IMR-90 (cell line): ENCODE measurements at regions not wholly inside any gene's neighbourhood (a gene's known extent, or its start where the extent isn't known, plus 50 kb on each side); places are given as distances from the start of the nearest gene placed in this dataset.
"Not testable (repeated sequence)": the region's sequence is repeated elsewhere in the genome, so short reads cannot be mapped to it uniquely, and the experiment has no call there.

Experiments
- ATAC-seq: fragments of 200-7000 bp; cut with Tn5 transposase; 2 replicates; pipeline ENCODE4 v1.9.1; 2020; ENCODE audit warnings: low read depth, mild to moderate bottlenecking, moderate library complexity
- BruUV-seq: library from RNA; stranded (reverse); fragments of 400-500 nt; replicated peaks from 2 replicates; lab custom pipeline; 2021; lab: Mats Ljungman, UMichigan
- CTCF ChIA-PET: fragments of 300-600 bp; formaldehyde crosslinking; extraction: SDS; loops from one replicate; lab custom pipeline; 2021; ENCODE audit warnings: antibody characterized with exemption; lab: Yijun Ruan, JAX
- POLR2A ChIA-PET: fragments of 300-600 bp; sonication (Branson Sonifier 250); formaldehyde crosslinking; loops from one replicate; lab custom pipeline; 2022; ENCODE audit warnings: antibody characterized with exemption; ENCODE audit not compliant: unreplicated experiment; lab: Charles Lee
- DNase-seq: peaks from one replicate; pipeline ENCODE4 v3.0.0; 2013
- H2AFZ ChIP-seq: replicated peaks from 2 replicates; pipeline ENCODE3; 2013; ENCODE audit warnings: low read length, mild to moderate bottlenecking; ENCODE audit not compliant: poor library complexity
- H2AK5ac ChIP-seq: 2 replicates; pipeline ENCODE4 v1.6.1; 2013; ENCODE audit warnings: low read depth, low read length, inconsistent platforms
- H2AK9ac ChIP-seq: replicated peaks from 2 replicates; pipeline ENCODE3; 2013; ENCODE audit warnings: mild to moderate bottlenecking, low read depth, low read length, moderate library complexity; ENCODE audit not compliant: poor library complexity
- H2BK120ac ChIP-seq: 2 replicates; pipeline ENCODE4 v1.6.1; 2013; ENCODE audit warnings: low read depth, low read length, inconsistent platforms
- H2BK15ac ChIP-seq: 3 replicates; pipeline ENCODE4 v1.6.1; 2013; ENCODE audit warnings: low read depth, low read length, inconsistent platforms
- H2BK20ac ChIP-seq: 2 replicates; pipeline ENCODE4 v1.6.1; 2013; ENCODE audit warnings: low read depth, mild to moderate bottlenecking, inconsistent platforms, low read length, moderate library complexity
- H2BK5ac ChIP-seq: 2 replicates; pipeline ENCODE4 v1.6.1; 2013; ENCODE audit warnings: mild to moderate bottlenecking, low read depth, low read length, inconsistent platforms; ENCODE audit not compliant: poor library complexity, severe bottlenecking
- H3K14ac ChIP-seq: replicated peaks from 2 replicates; pipeline ENCODE4 v1.6.1; 2013; ENCODE audit warnings: low read depth, low read length, inconsistent platforms
- H3K18ac ChIP-seq: 2 replicates; pipeline ENCODE4 v1.6.1; 2013; ENCODE audit warnings: low read depth, low read length, control low read depth
- H3K23ac ChIP-seq: 2 replicates; pipeline ENCODE4 v1.6.1; 2013; ENCODE audit warnings: low read depth, low read length, inconsistent platforms
- H3K27ac ChIP-seq: 2 replicates; pipeline ENCODE4 v1.5.1; 2013; ENCODE audit warnings: mild to moderate bottlenecking, control low read depth, low read length; ENCODE audit not compliant: insufficient read depth
- H3K27me3 ChIP-seq: 2 replicates; pipeline ENCODE4 v1.6.1; 2013; ENCODE audit warnings: low read length; ENCODE audit not compliant: control insufficient read depth, insufficient read depth
- H3K36me3 ChIP-seq: 2 replicates; pipeline ENCODE4 v1.6.1; 2013; ENCODE audit warnings: low read length, mixed read lengths; ENCODE audit not compliant: control insufficient read depth, insufficient read depth
- H3K4ac ChIP-seq: 2 replicates; pipeline ENCODE4 v1.6.1; 2013; ENCODE audit warnings: low read depth, low read length, inconsistent platforms
- H3K4me1 ChIP-seq: 2 replicates; pipeline ENCODE4 v1.6.1; 2013; ENCODE audit warnings: low read length, mixed read lengths; ENCODE audit not compliant: control insufficient read depth, insufficient read depth
- H3K4me2 ChIP-seq: 2 replicates; pipeline ENCODE4 v1.6.1; 2013; ENCODE audit warnings: low read depth, mild to moderate bottlenecking, control low read depth, low read length, moderate library complexity
- H3K4me3 ChIP-seq: 2 replicates; pipeline ENCODE4 v1.5.1; 2013; ENCODE audit warnings: low read depth, mild to moderate bottlenecking, control low read depth, low read length, moderate library complexity; ENCODE audit not compliant: insufficient read depth
- H3K56ac ChIP-seq: 2 replicates; pipeline ENCODE4 v1.6.1; 2013; ENCODE audit warnings: low read length, inconsistent platforms; ENCODE audit not compliant: insufficient read depth; ENCODE audit errors: extremely low read depth
- H3K79me1 ChIP-seq, 2 experiments: 2 replicates each; pipeline ENCODE4 v1.6.1; 2013; ENCODE audit warnings: low read length in 2 of 2, inconsistent platforms in 1 of 2, low read depth in 1 of 2
- H3K9ac ChIP-seq: 2 replicates; pipeline ENCODE4 v1.6.1; 2013; ENCODE audit warnings: low read depth, low read length, control low read depth
- H3K9me1 ChIP-seq: 2 replicates; pipeline ENCODE4 v1.6.1; 2013; ENCODE audit warnings: low read length, inconsistent platforms; ENCODE audit not compliant: insufficient read depth
- H3K9me3 ChIP-seq: 2 replicates; pipeline ENCODE4 v1.6.1; 2013; ENCODE audit warnings: low read length; ENCODE audit not compliant: control insufficient read depth, insufficient read depth
- H4K20me1 ChIP-seq: 2 replicates; pipeline ENCODE4 v1.6.1; 2013; ENCODE audit warnings: low read length, inconsistent platforms; ENCODE audit not compliant: insufficient read depth
- H4K5ac ChIP-seq: 2 replicates; pipeline ENCODE4 v1.6.1; 2013; ENCODE audit warnings: mild to moderate bottlenecking, low read depth, low read length, control low read depth
- H4K8ac ChIP-seq, 2 experiments: 2 replicates each; pipeline ENCODE4 v1.6.1; 2013; ENCODE audit warnings: low read depth in 2 of 2, low read length in 2 of 2, control low read depth in 1 of 2, inconsistent platforms in 1 of 2
- H4K91ac ChIP-seq: 2 replicates; pipeline ENCODE4 v1.6.1; 2013; ENCODE audit warnings: low read depth, low read length, inconsistent platforms; ENCODE audit not compliant: insufficient read depth
- WGBS, 2 experiments: methylation state at CpG; one replicate each; pipeline versions ENCODE4 v1.1.5 to v1.1.7; 2013; ENCODE audit warnings: missing lambda C conversion rate in 2 of 2; ENCODE audit not compliant: insufficient read length in 1 of 2; ENCODE audit errors: extremely low coverage in 2 of 2; 5-methylcytosine and 5-hydroxymethylcytosine counted together
- dilution Hi-C: fragments of 300-500 bp; cut with HindIII; formaldehyde crosslinking; loops from one replicate; pipeline ENCODE4 v1.14.3; 2018; ENCODE audit warnings: low sequenced_read_pairs; ENCODE audit not compliant: unreplicated experiment
- in situ Hi-C: fragments of 300-500 bp; cut with MboI; formaldehyde crosslinking; loops from 3 replicates; pipeline ENCODE4 v1.14.3; 2019; ENCODE audit warnings: low sequenced_read_pairs, inconsistent platforms, mixed read lengths
- intact Hi-C: fragments of 100-400 bp; cut with micrococcal nuclease; formaldehyde crosslinking; loops from 2 replicates; pipeline ENCODE4 v1.10.0; 2022

- H2AK9ac ChIP-seq, H4K91ac ChIP-seq, ATAC-seq, H4K8ac ChIP-seq, H3K9ac ChIP-seq, H3K4me3 ChIP-seq, H3K4me2 ChIP-seq, H2AFZ ChIP-seq, H3K18ac ChIP-seq, BruUV-seq, DNase-seq, intact Hi-C loops, H2BK15ac ChIP-seq, H3K27me3 ChIP-seq, in situ Hi-C loops, H3K56ac ChIP-seq, H3K9me3 ChIP-seq, POLR2A ChIA-PET, H3K9me1 ChIP-seq, H2BK5ac ChIP-seq, CTCF ChIA-PET, H3K4ac ChIP-seq, H2BK120ac ChIP-seq, dilution Hi-C loops, H4K20me1 ChIP-seq, H3K27ac ChIP-seq, H3K14ac ChIP-seq, H2BK20ac ChIP-seq, H3K4me1 ChIP-seq, H4K5ac ChIP-seq, H3K23ac ChIP-seq, H3K79me1 ChIP-seq, H2AK5ac ChIP-seq, H3K36me3 ChIP-seq: not testable (repeated sequence)
- no CpG with 5 or more reads among the region's 2 CpGs for WGBS, 2 experiments
These were observed 462.9 kb downstream of the REEP3 start for GRCh38 chr10:63984061-63984460.
